Breast epithelium (tissue), 4 donors: ENCODE measurements at regions not wholly inside any gene's neighbourhood (a gene's known extent, or its start where the extent isn't known, plus 50 kb on each side); places are given as distances from the start of the nearest gene placed in this dataset.

Source experiments
- DNase-seq, 2 donors: peaks; one replicate each; pipeline ENCODE4 v3.0.0-alpha.2; 2019; ENCODE audit warnings: low spot score in 2 of 2
- H3K27ac ChIP-seq, 2 donors: fragments of 200-600 bp; sonication (generic) in 1 of 2; one replicate each; pipeline ENCODE4 v1.5.1; 2016 to 2019; ENCODE audit warnings: mild to moderate bottlenecking in 1 of 2
- H3K27me3 ChIP-seq, 2 donors: fragments of 200-600 bp; sonication (generic) in 1 of 2; one replicate each; pipeline versions ENCODE4 v1.5.1 to v1.6.0; 2017 to 2019; ENCODE audit warnings: control low read depth in 1 of 2, mild to moderate bottlenecking in 1 of 2
- H3K36me3 ChIP-seq: fragments of 200-600 bp; one replicate; pipeline ENCODE4 v1.5.1; 2019
- H3K4me1 ChIP-seq, 2 donors: fragments of 200-600 bp; sonication (generic); one replicate each; pipeline ENCODE4 v1.5.1; 2016 to 2019; ENCODE audit warnings: control low read depth in 1 of 2
- H3K4me3 ChIP-seq, 3 donors: fragments of 200-600 bp; sonication (generic); 1 replicate in 2 of 3; 2 replicates in 1 of 3; pipeline ENCODE4 v1.5.1; 2016 to 2019; ENCODE audit warnings: mild to moderate bottlenecking in 3 of 3, moderate library complexity in 2 of 3
- H3K9me3 ChIP-seq, 2 donors: fragments of 200-600 bp; sonication (generic) in 1 of 2; one replicate each; pipeline ENCODE4 v1.5.1; 2016 to 2019; ENCODE audit warnings: control low read depth in 1 of 2
- CTCF ChIP-seq, 3 donors: fragments of 450-650 bp; IDR thresholded peaks; one replicate each; pipeline ENCODE4 v1.5.1; 2016 to 2017; ENCODE audit warnings: antibody characterized with exemption in 3 of 3, mild to moderate bottlenecking in 3 of 3, moderate library complexity in 3 of 3
- POLR2A ChIP-seq: fragments of 450-650 bp; IDR thresholded peaks from one replicate; pipeline ENCODE4 v1.6.1; 2016; ENCODE audit warnings: antibody characterized with exemption, mild to moderate bottlenecking, moderate library complexity
- POLR2AphosphoS5 ChIP-seq, 3 donors: sonication (generic); formaldehyde crosslinking; IDR thresholded peaks; one replicate each; pipeline ENCODE4 v1.6.1; 2017; ENCODE audit warnings: antibody characterized with exemption in 3 of 3
- intact Hi-C: fragments of 100-400 bp; cut with DNase I; formaldehyde crosslinking; loops from one replicate; pipeline ENCODE4 v1.15.1; 2023; ENCODE audit warnings: low total_unique reads

- Histone ChIP-seq H3K4me1 (no peaks in the 10 kb centered on the region), H3K27ac (no peak overlapping the region), H3K36me3 (no peaks in the 10 kb centered on the region), H3K4me3 (no peak overlapping the region), H3K9me3 (no peaks in the 10 kb centered on the region), H3K27me3 (no peaks in the 10 kb centered on the region)
- intact Hi-C loops: no loop called here
- no peak for DNase-seq
- TF ChIP-seq POLR2AphosphoS5 (IDR thresholded peaks at IDR 0.05) (no peak), CTCF (IDR thresholded peaks at IDR 0.05) (no peak), POLR2A (no peak)
Measured at GRCh38 chr11:92787638-92788037, 181.8 kb upstream of the MTNR1B start.

GRCh38 chr11:92789761-92790160 lies 179.7 kb upstream of the MTNR1B start:
- Histone ChIP-seq H3K27me3 (no peaks in the 10 kb centered on the region), H3K9me3 (no peaks in the 10 kb centered on the region), H3K4me3 (no peak overlapping the region), H3K4me1 (no peaks in the 10 kb centered on the region), H3K36me3 (no peaks in the 10 kb centered on the region), H3K27ac (no peak overlapping the region)
- intact Hi-C loops: no loop called here
- TF ChIP-seq CTCF (IDR thresholded peaks at IDR 0.05): no peak
- TF ChIP-seq POLR2A: no peak
- TF ChIP-seq POLR2AphosphoS5 (IDR thresholded peaks at IDR 0.05): no peak
- DNase-seq: no peak

- no peaks in the 10 kb centered on the region for H3K4me1 ChIP-seq
- DNase-seq: no peak
- TF ChIP-seq POLR2A: no peak
- no peak for TF ChIP-seq POLR2AphosphoS5 (IDR thresholded peaks at IDR 0.05)
- no peak for TF ChIP-seq CTCF (IDR thresholded peaks at IDR 0.05)
- H3K27me3 ChIP-seq: no peaks in the 10 kb centered on the region
- no peak overlapping the region for H3K27ac ChIP-seq
- no peaks in the 10 kb centered on the region for H3K36me3 ChIP-seq
- no peaks in the 10 kb centered on the region for H3K9me3 ChIP-seq
- intact Hi-C loops: no loop called here
- no peak overlapping the region for H3K4me3 ChIP-seq
Measured at GRCh38 chr11:92790366-92790765, 179.1 kb upstream of the MTNR1B start.

- H3K36me3 ChIP-seq: no peaks in the 10 kb centered on the region
- intact Hi-C loops: no loop called here
- TF ChIP-seq POLR2AphosphoS5 (IDR thresholded peaks at IDR 0.05) (no peak), CTCF (IDR thresholded peaks at IDR 0.05) (no peak), POLR2A (no peak)
Measured at GRCh38 chr11:92790926-92791616, 178.4 kb upstream of the MTNR1B start.

GRCh38 chr11:92791886-92792285 lies 177.6 kb upstream of the MTNR1B start:
- TF ChIP-seq CTCF (IDR thresholded peaks at IDR 0.05) (no peak), POLR2AphosphoS5 (IDR thresholded peaks at IDR 0.05) (no peak), POLR2A (no peak)
- H3K36me3 ChIP-seq: no peaks in the 10 kb centered on the region
- no peaks in the 10 kb centered on the region for H3K9me3 ChIP-seq
- no peak for DNase-seq
- intact Hi-C loops: no loop called here
- no peaks in the 10 kb centered on the region for H3K27me3 ChIP-seq
- no peak overlapping the region for H3K4me3 ChIP-seq
- H3K27ac ChIP-seq: no peak overlapping the region
- H3K4me1 ChIP-seq: no peaks in the 10 kb centered on the region

More at GRCh38 chr11:92790926-92791616, 178.4 kb upstream of the MTNR1B start:
- Histone ChIP-seq H3K9me3 (no peaks in the 10 kb centered on the region), H3K27ac (no peak overlapping the region), H3K4me1 (no peaks in the 10 kb centered on the region), H3K4me3 (no peak overlapping the region), H3K27me3 (no peaks in the 10 kb centered on the region)
- DNase-seq: no peak
